Endodermal cell (in vitro differentiated cells): ENCODE measurements at regions not wholly inside any gene's neighbourhood (a gene's known extent, or its start where the extent isn't known, plus 50 kb on each side); places are given as distances from the start of the nearest gene placed in this dataset.

Experiments used
- DNase-seq: peaks from one replicate; pipeline ENCODE4 v3.0.0-alpha.2; 2017
- H3K27ac ChIP-seq: 2 replicates; pipeline ENCODE4 v1.5.1; 2013; ENCODE audit warnings: mild to moderate bottlenecking, low read depth, low read length, moderate library complexity
- H3K27me3 ChIP-seq: 2 replicates; pipeline ENCODE4 v1.6.1; 2013; ENCODE audit warnings: mild to moderate bottlenecking, low read length, moderate library complexity; ENCODE audit not compliant: insufficient read depth, control insufficient read depth, poor library complexity, severe bottlenecking
- H3K36me3 ChIP-seq: 2 replicates; pipeline ENCODE4 v1.7.0; 2013; ENCODE audit warnings: mild to moderate bottlenecking, low read length, moderate library complexity; ENCODE audit not compliant: control insufficient read depth, insufficient read depth
- H3K4me1 ChIP-seq: one replicate; pipeline ENCODE4 v1.7.0; 2013; ENCODE audit warnings: low read length; ENCODE audit not compliant: control insufficient read depth, insufficient read depth
- H3K4me3 ChIP-seq: 2 replicates; pipeline ENCODE4 v1.5.1; 2013; ENCODE audit warnings: mild to moderate bottlenecking, low read length, moderate library complexity
- H3K9ac ChIP-seq: 2 replicates; pipeline ENCODE4 v1.6.1; 2013; ENCODE audit warnings: mild to moderate bottlenecking, low read length, moderate library complexity; ENCODE audit not compliant: poor library complexity, severe bottlenecking; ENCODE audit errors: extremely low read depth
- H3K9me3 ChIP-seq: 2 replicates; pipeline ENCODE4 v1.6.1; 2013; ENCODE audit warnings: mild to moderate bottlenecking, low read length, moderate library complexity; ENCODE audit not compliant: control insufficient read depth
- H3K27ac Mint-ChIP-seq: 2 replicates; pipeline ENCODE4 v1.8.0; 2020; ENCODE audit warnings: mixed read lengths
- H3K27me3 Mint-ChIP-seq: 2 replicates; pipeline ENCODE4 v1.8.0; 2021; ENCODE audit warnings: mild to moderate bottlenecking, mixed read lengths; ENCODE audit not compliant: insufficient read depth
- H3K36me3 Mint-ChIP-seq: 2 replicates; pipeline ENCODE4 v1.8.0; 2020; ENCODE audit warnings: low read depth, mixed read lengths
- H3K4me1 Mint-ChIP-seq: 2 replicates; pipeline ENCODE4 v1.8.0; 2020; ENCODE audit warnings: mixed read lengths
- H3K4me3 Mint-ChIP-seq: 2 replicates; pipeline ENCODE4 v1.8.0; 2020; ENCODE audit warnings: mild to moderate bottlenecking, moderate library complexity, mixed read lengths
- H3K9me3 Mint-ChIP-seq: 2 replicates; pipeline ENCODE4 v1.8.0; 2020; ENCODE audit warnings: mild to moderate bottlenecking, mixed read lengths
- CTCF ChIP-seq: fragments of 200-600 bp; sonication (generic); conservative IDR thresholded peaks from 2 replicates; pipeline ENCODE4 v1.5.0; 2021; ENCODE audit warnings: antibody characterized with exemption, mild to moderate bottlenecking
- WGBS, 2 experiments: methylation state at CpG; one replicate each; pipeline versions ENCODE4 v1.1.5 to v1.1.7; 2013; ENCODE audit warnings: missing lambda C conversion rate in 2 of 2, mixed read lengths in 1 of 2; ENCODE audit not compliant: insufficient coverage in 1 of 2, insufficient read length in 1 of 2; 5-methylcytosine and 5-hydroxymethylcytosine counted together

GRCh38 chr11:45543808-45544422 is 121.5 kb downstream of the CHST1 start:
- Mint-ChIP-seq H3K36me3 (no peaks in the 10 kb centered on the region), H3K4me1 (no peaks in the 10 kb centered on the region), H3K4me3 (no peak overlapping the region), H3K9me3 (no peaks in the 10 kb centered on the region), H3K27me3 (peaks cover 33% of the 10 kb centered on the region), H3K27ac (no peak overlapping the region)
- Histone ChIP-seq H3K4me3 (no peak overlapping the region), H3K9me3 (no peaks in the 10 kb centered on the region), H3K36me3 (no peaks in the 10 kb centered on the region), H3K27me3 (peaks cover 9% of the 10 kb centered on the region), H3K4me1 (no peaks in the 10 kb centered on the region), H3K9ac (no peak overlapping the region), H3K27ac (no peak overlapping the region)
- TF ChIP-seq CTCF = no peak
- 30 to 45% methylated on average over 3 to 5 of the region's 5 CpGs for WGBS, 2 experiments
- peak; percentile 88 for DNase-seq

- no peaks in the 10 kb centered on the region for H3K36me3 Mint-ChIP-seq
- Histone ChIP-seq H3K9ac (no peak overlapping the region), H3K4me3 (no peak overlapping the region), H3K27ac (no peak overlapping the region), H3K27me3 (peaks cover 9% of the 10 kb centered on the region), H3K36me3 (no peaks in the 10 kb centered on the region), H3K9me3 (no peaks in the 10 kb centered on the region), H3K4me1 (no peaks in the 10 kb centered on the region)
- H3K4me3 Mint-ChIP-seq = no peak overlapping the region
- 88 to 93% methylated on average over 2 of the region's 2 CpGs for WGBS, 2 experiments
- H3K9me3 Mint-ChIP-seq = no peaks in the 10 kb centered on the region
- H3K27me3 Mint-ChIP-seq = peaks cover 33% of the 10 kb centered on the region
- no peaks in the 10 kb centered on the region for H3K4me1 Mint-ChIP-seq
- no peak overlapping the region for H3K27ac Mint-ChIP-seq
- no peak for TF ChIP-seq CTCF
- DNase-seq = no peak
These were observed 122.3 kb downstream of the CHST1 start for GRCh38 chr11:45543081-45543480.

GRCh38 chr11:45541693-45542434 is 123.6 kb downstream of the CHST1 start:
- peaks cover 9% of the 10 kb centered on the region for H3K27me3 ChIP-seq
- DNase-seq = no peak
- no peak overlapping the region for H3K4me3 ChIP-seq
- no peak overlapping the region for H3K27ac ChIP-seq
- Mint-ChIP-seq H3K9me3 (no peaks in the 10 kb centered on the region), H3K36me3 (no peaks in the 10 kb centered on the region), H3K4me1 (no peaks in the 10 kb centered on the region), H3K4me3 (no peak overlapping the region), H3K27me3 (peaks cover 27% of the 10 kb centered on the region), H3K27ac (no peak overlapping the region)
- TF ChIP-seq CTCF = no peak
- H3K36me3 ChIP-seq = no peaks in the 10 kb centered on the region
- H3K4me1 ChIP-seq = no peaks in the 10 kb centered on the region
- H3K9me3 ChIP-seq = no peaks in the 10 kb centered on the region
- WGBS, 2 experiments = 90 to 100% methylated on average over 2 to 4 of the region's 10 CpGs
- no peak overlapping the region for H3K9ac ChIP-seq
